CD4-positive, alpha-beta T cell treated with Interleukin-6 at 100 ng/mL for 8 hours (primary cell): ENCODE measurements at regions not wholly inside any gene's neighbourhood (a gene's known extent, or its start where the extent isn't known, plus 50 kb on each side); places are given as distances from the start of the nearest gene placed in this dataset.
"Not testable (repeated sequence)": the region's sequence is repeated elsewhere in the genome, so short reads cannot be mapped to it uniquely, and the experiment has no call there.

Source experiments
- DNase-seq: peaks from one replicate; pipeline ENCODE4 v3.0.0-alpha.2; 2020; ENCODE audit warnings: mixed read lengths, low spot score

- not testable (repeated sequence) for DNase-seq
Measured at GRCh38 chr4:9110700-9111099, 59.5 kb upstream of the FAM90A26 start.

- DNase-seq: not testable (repeated sequence)
Measured at GRCh38 chr4:9103148-9103524, 67.1 kb upstream of the FAM90A26 start.

- DNase-seq: not testable (repeated sequence)
Measured at GRCh38 chr4:9102471-9103147, 67.6 kb upstream of the FAM90A26 start.

- not testable (repeated sequence) for DNase-seq
Measured at GRCh38 chr4:9096330-9096729, 73.9 kb upstream of the FAM90A26 start.

- not testable (repeated sequence) for DNase-seq
Measured at GRCh38 chr4:9078796-9079195, 91.4 kb upstream of the FAM90A26 start.

- not testable (repeated sequence) for DNase-seq
Measured at GRCh38 chr4:9076974-9077373, 93.2 kb upstream of the FAM90A26 start.

GRCh38 chr4:9076486-9076885 is 93.7 kb upstream of the FAM90A26 start:
- DNase-seq: not testable (repeated sequence)

- not testable (repeated sequence) for DNase-seq
Measured at GRCh38 chr4:9073371-9073770, 96.8 kb upstream of the FAM90A26 start.

- not testable (repeated sequence) for DNase-seq
Measured at GRCh38 chr4:9072521-9073220, 97.5 kb upstream of the FAM90A26 start.

GRCh38 chr4:9067923-9068322 is 102.3 kb upstream of the FAM90A26 start:
- DNase-seq: not testable (repeated sequence)

- DNase-seq: not testable (repeated sequence)
Measured at GRCh38 chr4:9063612-9064011, 106.6 kb upstream of the FAM90A26 start.

GRCh38 chr4:9024866-9025265 is 145.3 kb upstream of the FAM90A26 start:
- DNase-seq: not testable (repeated sequence)

GRCh38 chr4:9009792-9010191 is 138.2 kb upstream of the HMX1 start:
- DNase-seq: not testable (repeated sequence)

- not testable (repeated sequence) for DNase-seq
Measured at GRCh38 chr4:9008407-9008806, 136.8 kb upstream of the HMX1 start.

- not testable (repeated sequence) for DNase-seq
Measured at GRCh38 chr4:9001153-9001552, 129.5 kb upstream of the HMX1 start.

GRCh38 chr4:9000505-9001001 is 128.9 kb upstream of the HMX1 start:
- peak; percentile 21 for DNase-seq

- DNase-seq: not testable (repeated sequence)
Measured at GRCh38 chr4:8992981-8993380, 121.3 kb upstream of the HMX1 start.

GRCh38 chr4:8991449-8991848 is 119.8 kb upstream of the HMX1 start:
- not testable (repeated sequence) for DNase-seq

- not testable (repeated sequence) for DNase-seq
Measured at GRCh38 chr4:8990341-8990740, 118.7 kb upstream of the HMX1 start.

- not testable (repeated sequence) for DNase-seq
Measured at GRCh38 chr4:8985786-8986185, 114.1 kb upstream of the HMX1 start.

- DNase-seq: not testable (repeated sequence)
Measured at GRCh38 chr4:8984641-8985040, 113.0 kb upstream of the HMX1 start.

GRCh38 chr4:8983921-8984320 is 112.3 kb upstream of the HMX1 start:
- not testable (repeated sequence) for DNase-seq

- not testable (repeated sequence) for DNase-seq
Measured at GRCh38 chr4:8976466-8977128, 105.0 kb upstream of the HMX1 start.
